ENCODE measurements at regions not wholly inside any gene's neighbourhood (a gene's known extent, or its start where the extent isn't known, plus 50 kb on each side); places are given as distances from the start of the nearest gene placed in this dataset.

- no peak for TF ChIP-seq CTCF (IDR thresholded peaks at IDR 0.05)
- Histone ChIP-seq H3K27ac (no peak overlapping the region), H3K4me3 (no peak overlapping the region)
- peak; percentile 38 for DNase-seq (ENCODE audit: low spot score)
Measured at GRCh38 chr2:128797937-128798336, 479.3 kb upstream of the HS6ST1 start.

GRCh38 chr2:128798502-128799283, 480.0 kb upstream of the HS6ST1 start:
- no peak for DNase-seq (ENCODE audit: low spot score)
- no peak for TF ChIP-seq CTCF (IDR thresholded peaks at IDR 0.05)
- no peak overlapping the region for H3K4me3 ChIP-seq

GRCh38 chr2:128799284-128799552, 480.6 kb upstream of the HS6ST1 start:
- no peak overlapping the region for H3K4me3 ChIP-seq
- no peak for TF ChIP-seq CTCF (IDR thresholded peaks at IDR 0.05)
- H3K27ac ChIP-seq, result no peak overlapping the region
- peak; percentile 36 for DNase-seq (ENCODE audit: low spot score)

More at GRCh38 chr2:128798502-128799283, 480.0 kb upstream of the HS6ST1 start:
- H3K27ac ChIP-seq, result no peak overlapping the region

DNA sequence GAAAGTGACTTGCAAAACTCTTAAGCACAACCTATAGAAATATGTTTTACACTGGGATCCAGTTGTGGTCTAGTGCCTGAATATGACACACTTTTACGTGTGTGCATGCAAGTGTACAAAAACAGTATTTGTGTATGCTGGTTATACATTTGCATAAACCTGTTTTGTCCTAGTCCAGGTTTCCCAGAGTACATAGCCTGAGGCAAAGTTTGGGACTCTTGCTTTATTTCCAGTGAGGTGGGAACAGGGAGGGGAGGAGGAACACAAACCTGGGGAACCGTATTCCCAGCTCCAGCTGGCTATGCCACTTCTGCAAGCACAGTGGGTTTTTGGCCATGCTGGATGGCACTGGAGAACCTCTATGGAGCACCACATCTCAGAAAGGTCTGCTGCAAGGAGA, 481.1 kb upstream of the HS6ST1 start:
- DNase-seq (ENCODE audit: low spot score), result no peak
- no peak overlapping the region for H3K27ac ChIP-seq

DNA sequence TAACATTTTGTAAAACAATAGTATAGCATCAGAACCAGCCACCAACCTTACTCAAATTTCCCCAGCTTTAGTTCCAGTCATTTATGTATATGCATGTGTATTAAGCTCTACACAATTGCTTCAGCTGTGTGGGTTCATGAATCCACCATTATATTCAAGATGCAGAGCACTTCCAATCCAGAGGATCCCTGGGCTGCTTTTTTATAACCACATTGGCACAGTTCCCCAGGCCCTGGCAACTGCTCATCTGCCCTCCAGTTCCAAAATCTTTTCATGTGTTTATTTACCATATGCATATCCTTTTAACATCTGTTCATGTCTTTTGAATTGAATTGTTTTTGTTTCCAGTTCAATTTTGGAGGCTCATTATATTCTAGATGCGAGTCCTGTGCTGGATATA, 482.9 kb upstream of the HS6ST1 start:
- no peak overlapping the region for H3K4me3 ChIP-seq
- H3K27ac ChIP-seq, result no peak overlapping the region
- no peak for TF ChIP-seq CTCF (IDR thresholded peaks at IDR 0.05)
- peak; percentile 29 for DNase-seq (ENCODE audit: low spot score)

More for the DNA sequence above, 481.1 kb upstream of the HS6ST1 start:
- H3K4me3 ChIP-seq, result no peak overlapping the region
- TF ChIP-seq CTCF (IDR thresholded peaks at IDR 0.05), result no peak

- H3K4me3 ChIP-seq, result no peak overlapping the region
- TF ChIP-seq CTCF (IDR thresholded peaks at IDR 0.05), result no peak
- H3K27ac ChIP-seq, result no peak overlapping the region
- DNase-seq (ENCODE audit: low spot score), result peak; percentile 61
Measured at GRCh38 chr2:128803222-128803621, 484.6 kb upstream of the HS6ST1 start.

DNA sequence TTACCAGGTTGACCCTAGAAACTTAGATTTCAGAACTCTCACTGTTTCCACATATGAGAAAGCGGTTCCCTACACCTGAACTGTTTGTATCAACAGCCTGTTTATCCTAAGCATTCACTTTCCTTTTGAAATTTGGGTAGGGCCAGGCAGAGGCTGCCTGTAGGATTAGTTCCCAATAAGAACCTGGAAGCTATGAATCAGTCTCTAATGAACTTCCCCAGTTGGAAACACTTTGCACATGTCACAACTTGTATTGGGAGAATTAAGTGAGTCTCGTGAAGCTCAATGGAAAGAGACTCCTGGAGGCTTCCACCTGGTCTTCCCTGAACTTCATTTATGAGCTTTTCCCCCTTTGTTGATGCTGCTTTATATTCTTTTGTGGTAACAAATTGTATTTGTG, 486.6 kb upstream of the HS6ST1 start:
- H3K27ac ChIP-seq, result no peak overlapping the region
- no peak for TF ChIP-seq CTCF (IDR thresholded peaks at IDR 0.05)
- no peak for DNase-seq (ENCODE audit: low spot score)

More for the DNA sequence above, 486.6 kb upstream of the HS6ST1 start:
- H3K4me3 ChIP-seq, result no peak overlapping the region

Measured in coronary artery (tissue), 2 donors.